PC-3 (cell line): ENCODE measurements at regions not wholly inside any gene's neighbourhood (a gene's known extent, or its start where the extent isn't known, plus 50 kb on each side); places are given as distances from the start of the nearest gene placed in this dataset.
"Not testable (repeated sequence)": the region's sequence is repeated elsewhere in the genome, so short reads cannot be mapped to it uniquely, and the experiment has no call there.

Experiments used
- CTCF ChIP-seq: fragments of 300-600 bp; sonication (generic); conservative IDR thresholded peaks from 2 replicates; pipeline ENCODE4 v1.5.1; 2017; ENCODE audit warnings: antibody characterized with exemption, low read depth, mild to moderate bottlenecking, low read length
- EZH2 ChIP-seq: fragments of 300-600 bp; sonication (generic); IDR thresholded peaks from one replicate; pipeline ENCODE4 v1.6.1; 2017; ENCODE audit warnings: antibody characterized with exemption, mild to moderate bottlenecking, low read length; ENCODE audit not compliant: unreplicated experiment
- EZH2phosphoT487 ChIP-seq: fragments of 300-600 bp; sonication (generic); IDR thresholded peaks from 2 replicates; pipeline ENCODE4 v1.6.1; 2018; ENCODE audit warnings: mild to moderate bottlenecking, antibody characterized with exemption, low read length, borderline replicate concordance

DNA sequence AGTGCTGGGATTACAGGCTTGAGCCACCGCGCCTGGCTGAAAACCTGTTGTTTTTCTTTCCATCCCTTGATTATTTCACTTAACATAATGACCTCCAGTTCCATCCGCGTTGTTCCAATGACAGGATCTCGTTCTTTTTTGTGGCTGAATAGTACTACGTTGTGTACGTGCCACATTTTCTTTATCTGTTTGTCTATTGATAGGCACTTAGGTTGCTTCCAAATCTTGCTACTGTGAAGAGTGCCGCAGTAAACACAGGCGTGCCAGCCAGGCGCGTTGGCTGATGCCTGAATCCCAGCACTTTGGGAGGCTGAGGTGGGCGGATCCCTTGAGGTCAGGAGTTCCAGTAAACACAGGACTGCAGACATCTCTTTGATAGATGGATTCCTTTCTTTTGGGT, 165.1 kb downstream of the LAT start:
- not testable (repeated sequence) for TF ChIP-seq CTCF, EZH2phosphoT487, EZH2
